Neural cell (in vitro differentiated cells): ENCODE measurements at regions not wholly inside any gene's neighbourhood (a gene's known extent, or its start where the extent isn't known, plus 50 kb on each side); places are given as distances from the start of the nearest gene placed in this dataset.

Source experiments
- H2AFZ ChIP-seq: fragments of 200-600, 300-800 bp; sonication (generic), shearing (Covaris generic); 2 replicates; pipeline ENCODE4 v1.6.0; 2014; ENCODE audit warnings: low read depth, mild to moderate bottlenecking, antibody characterized with exemption, low read length, moderate library complexity
- H3F3A ChIP-seq: fragments of 200-600 bp; shearing (Covaris generic); 2 replicates; pipeline ENCODE4 v1.6.1; 2016; ENCODE audit warnings: mild to moderate bottlenecking, moderate library complexity, mixed read lengths, antibody characterized with exemption, low read length; ENCODE audit not compliant: insufficient read depth, poor library complexity, severe bottlenecking
- H3K27ac ChIP-seq: fragments of 200-600, 300-800 bp; sonication (generic), shearing (Covaris generic); 2 replicates; pipeline ENCODE4 v1.5.1; 2014; ENCODE audit warnings: mild to moderate bottlenecking, low read length, moderate library complexity
- H3K27me3 ChIP-seq: fragments of 300-800, 200-600 bp; sonication (generic), shearing (Covaris generic); 2 replicates; pipeline ENCODE4 v1.6.0; 2014; ENCODE audit warnings: mild to moderate bottlenecking, low read depth, low read length, moderate library complexity; ENCODE audit not compliant: insufficient read depth
- H3K36me3 ChIP-seq: fragments of 300-800, 200-600 bp; sonication (generic), shearing (Covaris generic); 2 replicates; pipeline ENCODE4 v1.5.1; 2014; ENCODE audit warnings: mild to moderate bottlenecking, antibody characterized with exemption, low read length, moderate library complexity; ENCODE audit not compliant: insufficient read depth
- H3K4me2 ChIP-seq: fragments of 300-800, 200-600 bp; sonication (generic), shearing (Covaris generic); 2 replicates; pipeline ENCODE4 v1.6.0; 2014; ENCODE audit warnings: mild to moderate bottlenecking, low read length
- H3K4me3 ChIP-seq: fragments of 300-800, 200-600 bp; sonication (generic), shearing (Covaris generic); 2 replicates; pipeline ENCODE4 v1.5.1; 2014; ENCODE audit warnings: mild to moderate bottlenecking, low read length, moderate library complexity
- H3K79me2 ChIP-seq: fragments of 200-600 bp; shearing (Covaris generic); replicated peaks from 2 replicates; pipeline ENCODE4 v1.6.0; 2014; ENCODE audit warnings: mild to moderate bottlenecking, low read length, moderate library complexity; ENCODE audit not compliant: insufficient read depth
- H3K9ac ChIP-seq: fragments of 300-800, 200-600 bp; sonication (generic), shearing (Covaris generic); 2 replicates; pipeline ENCODE4 v1.6.1; 2016; ENCODE audit warnings: mild to moderate bottlenecking, low read length, mixed read lengths
- H3K9me2 ChIP-seq: fragments of 200-600 bp; shearing (Covaris generic); 2 replicates; pipeline ENCODE4 v1.6.1; 2016; ENCODE audit warnings: mild to moderate bottlenecking, low read length, mixed read lengths; ENCODE audit not compliant: insufficient read depth
- H3K9me3 ChIP-seq: fragments of 200-600, 300-800 bp; sonication (generic), shearing (Covaris generic); 2 replicates; pipeline ENCODE4 v1.6.1; 2016; ENCODE audit warnings: mild to moderate bottlenecking, mixed run types, low read length, moderate library complexity, mixed read lengths
- H4K20me1 ChIP-seq: fragments of 200-600 bp; shearing (Covaris generic); 2 replicates; pipeline ENCODE4 v1.6.1; 2016; ENCODE audit warnings: mild to moderate bottlenecking, mixed run types; ENCODE audit not compliant: insufficient read depth
- EP300 ChIP-seq: fragments of 450-650 bp; conservative IDR thresholded peaks from 2 replicates; pipeline ENCODE4 v1.6.1; 2014; ENCODE audit warnings: antibody characterized with exemption, mild to moderate bottlenecking, moderate library complexity; ENCODE audit not compliant: poor library complexity, severe bottlenecking
- EZH2 ChIP-seq: fragments of 200-600, 300-800 bp; shearing (Covaris generic), sonication (generic); IDR thresholded peaks from 2 replicates; pipeline ENCODE4 v1.6.1; 2014; ENCODE audit warnings: antibody characterized with exemption, low read length, borderline replicate concordance, mild to moderate bottlenecking; ENCODE audit not compliant: insufficient read depth, poor library complexity, severe bottlenecking
- MXI1 ChIP-seq: fragments of 450-650 bp; conservative IDR thresholded peaks from 2 replicates; pipeline ENCODE4 v1.6.1; 2014; ENCODE audit warnings: antibody characterized with exemption, mild to moderate bottlenecking; ENCODE audit not compliant: poor library complexity, severe bottlenecking
- POLR2AphosphoS5 ChIP-seq: IDR thresholded peaks from 2 replicates; pipeline ENCODE4 v1.6.1; 2012
- RAD21 ChIP-seq: fragments of 450-650 bp; conservative IDR thresholded peaks from 2 replicates; pipeline ENCODE4 v1.6.1; 2014; ENCODE audit warnings: antibody characterized with exemption, mild to moderate bottlenecking, moderate library complexity
- REST ChIP-seq: IDR thresholded peaks from 2 replicates; pipeline ENCODE4 v1.6.1; 2012; ENCODE audit warnings: borderline replicate concordance
- SMC3 ChIP-seq: fragments of 450-650 bp; conservative IDR thresholded peaks from 2 replicates; pipeline ENCODE4 v1.6.1; 2014; ENCODE audit warnings: antibody characterized with exemption, mild to moderate bottlenecking, moderate library complexity; ENCODE audit not compliant: poor library complexity
- TAF1 ChIP-seq: IDR thresholded peaks from 2 replicates; pipeline ENCODE4 v1.6.1; 2012; ENCODE audit warnings: low read depth
- TF ChIP-seq, protein P1 (sequence below): fragments of 450-650 bp; IDR thresholded peaks from 2 replicates; pipeline ENCODE4 v1.5.1; 2014; ENCODE audit warnings: antibody characterized with exemption, mild to moderate bottlenecking, moderate library complexity; ENCODE audit not compliant: poor library complexity, severe bottlenecking

DNA sequence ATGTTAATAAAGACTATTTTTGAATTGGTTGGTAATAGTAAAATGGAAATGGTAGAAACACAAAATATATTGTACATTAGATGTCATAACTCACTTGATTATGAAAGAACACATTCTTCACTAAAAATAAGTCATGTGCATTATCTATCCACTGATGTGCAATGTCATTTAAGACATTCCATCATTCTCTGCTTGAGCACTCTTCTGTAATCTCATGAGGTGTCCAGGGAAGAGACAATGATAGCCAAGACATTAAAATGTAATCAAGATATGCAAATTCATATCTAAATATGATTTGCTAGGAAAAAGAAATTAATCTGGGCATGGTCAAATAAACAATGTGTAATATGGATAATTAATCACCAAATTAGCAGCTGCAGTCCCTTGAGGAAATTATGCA lies 422.5 kb downstream of the BTG1 start:
- TF ChIP-seq EZH2: no peak
- no peak for TF ChIP-seq REST
- TF ChIP-seq POLR2AphosphoS5: no peak
- TF ChIP-seq MXI1: no peak
- TF ChIP-seq, protein P1, sequence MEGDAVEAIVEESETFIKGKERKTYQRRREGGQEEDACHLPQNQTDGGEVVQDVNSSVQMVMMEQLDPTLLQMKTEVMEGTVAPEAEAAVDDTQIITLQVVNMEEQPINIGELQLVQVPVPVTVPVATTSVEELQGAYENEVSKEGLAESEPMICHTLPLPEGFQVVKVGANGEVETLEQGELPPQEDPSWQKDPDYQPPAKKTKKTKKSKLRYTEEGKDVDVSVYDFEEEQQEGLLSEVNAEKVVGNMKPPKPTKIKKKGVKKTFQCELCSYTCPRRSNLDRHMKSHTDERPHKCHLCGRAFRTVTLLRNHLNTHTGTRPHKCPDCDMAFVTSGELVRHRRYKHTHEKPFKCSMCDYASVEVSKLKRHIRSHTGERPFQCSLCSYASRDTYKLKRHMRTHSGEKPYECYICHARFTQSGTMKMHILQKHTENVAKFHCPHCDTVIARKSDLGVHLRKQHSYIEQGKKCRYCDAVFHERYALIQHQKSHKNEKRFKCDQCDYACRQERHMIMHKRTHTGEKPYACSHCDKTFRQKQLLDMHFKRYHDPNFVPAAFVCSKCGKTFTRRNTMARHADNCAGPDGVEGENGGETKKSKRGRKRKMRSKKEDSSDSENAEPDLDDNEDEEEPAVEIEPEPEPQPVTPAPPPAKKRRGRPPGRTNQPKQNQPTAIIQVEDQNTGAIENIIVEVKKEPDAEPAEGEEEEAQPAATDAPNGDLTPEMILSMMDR: no peak
- no peak for TF ChIP-seq EP300
- no peak for TF ChIP-seq TAF1
- TF ChIP-seq RAD21: no peak
- TF ChIP-seq SMC3: no peak
- Histone ChIP-seq H3K27me3 (no peaks in the 10 kb centered on the region), H4K20me1 (no peaks in the 10 kb centered on the region)

DNA sequence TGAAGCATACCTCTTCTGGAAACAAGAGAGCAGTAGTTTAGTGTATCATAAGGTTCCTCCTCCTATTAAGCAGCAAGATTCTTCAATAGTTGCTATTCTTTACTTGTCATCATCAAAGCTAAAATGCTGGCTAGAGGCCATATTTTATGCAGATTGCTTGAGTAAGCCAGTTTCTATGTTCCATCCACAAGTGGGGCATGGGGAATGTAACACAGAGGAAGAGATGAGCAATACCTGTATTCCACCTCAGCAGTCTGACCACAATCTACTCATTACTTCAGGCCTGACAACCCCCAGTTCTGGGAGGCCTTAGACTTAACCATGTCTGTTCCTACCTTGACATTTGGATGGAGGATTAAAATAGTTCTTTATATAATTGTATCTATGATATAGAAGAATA lies 423.6 kb downstream of the BTG1 start:
- no peak overlapping the region for H3K27ac ChIP-seq
- H4K20me1 ChIP-seq: no peaks in the 10 kb centered on the region
- H3K9me2 ChIP-seq: no peaks in the 10 kb centered on the region
- TF ChIP-seq RAD21 (no peak), EP300 (no peak), EZH2 (no peak), REST (no peak), SMC3 (no peak), TAF1 (no peak), POLR2AphosphoS5 (no peak), MXI1 (no peak)
- TF ChIP-seq, protein P1: no peak
- no peaks in the 10 kb centered on the region for H3K79me2 ChIP-seq
- H3K27me3 ChIP-seq: no peaks in the 10 kb centered on the region
- H3K9ac ChIP-seq: no peak overlapping the region
- no peak overlapping the region for H3K4me2 ChIP-seq
- no peaks in the 10 kb centered on the region for H3K9me3 ChIP-seq
- no peak overlapping the region for H3K4me3 ChIP-seq
- H3F3A ChIP-seq: no peaks in the 10 kb centered on the region
- no peak overlapping the region for H2AFZ ChIP-seq
- no peaks in the 10 kb centered on the region for H3K36me3 ChIP-seq

More for the DNA sequence above, 422.5 kb downstream of the BTG1 start:
- Histone ChIP-seq H3K9ac (no peak overlapping the region), H3K9me2 (no peaks in the 10 kb centered on the region), H3K9me3 (no peaks in the 10 kb centered on the region), H3K79me2 (no peaks in the 10 kb centered on the region), H2AFZ (no peak overlapping the region), H3K36me3 (no peaks in the 10 kb centered on the region), H3F3A (no peaks in the 10 kb centered on the region), H3K4me2 (no peak overlapping the region), H3K4me3 (no peak overlapping the region), H3K27ac (no peak overlapping the region)
